ENCODE measurements at regions not wholly inside any gene's neighbourhood (a gene's known extent, or its start where the extent isn't known, plus 50 kb on each side); places are given as distances from the start of the nearest gene placed in this dataset.

GRCh38 chr15:47410247-47410646 is 307.1 kb upstream of the SEMA6D start:
- no peak for TF ChIP-seq CTCF (IDR thresholded peaks at IDR 0.05)
- TF ChIP-seq POLR2A (IDR thresholded peaks at IDR 0.05): no peak

Measured in uterus (tissue), 2 donors.